Parathyroid adenoma (tissue), 2 donors: ENCODE measurements at regions not wholly inside any gene's neighbourhood (a gene's known extent, or its start where the extent isn't known, plus 50 kb on each side); places are given as distances from the start of the nearest gene placed in this dataset.

ENCODE experiments used
- H2AFZ ChIP-seq: fragments of 300-600 bp; sonication (generic); one replicate; pipeline ENCODE4 v1.7.0; 2017; ENCODE audit warnings: antibody characterized with exemption, mild to moderate bottlenecking
- H3K27ac ChIP-seq: fragments of 300-600 bp; sonication (generic); one replicate; pipeline ENCODE4 v1.7.0; 2017
- H3K27me3 ChIP-seq: fragments of 300-600 bp; sonication (generic); one replicate; pipeline ENCODE4 v1.7.0; 2017; ENCODE audit warnings: low read length; ENCODE audit not compliant: control insufficient read depth, insufficient read depth
- H3K36me3 ChIP-seq: fragments of 300-600 bp; sonication (generic); one replicate; pipeline ENCODE4 v1.7.0; 2017; ENCODE audit warnings: low read length; ENCODE audit not compliant: control insufficient read depth, insufficient read depth
- H3K4me1 ChIP-seq: fragments of 300-600 bp; sonication (generic); one replicate; pipeline ENCODE4 v1.7.0; 2017; ENCODE audit warnings: control low read depth
- H3K4me2 ChIP-seq: fragments of 300-600 bp; sonication (generic); one replicate; pipeline ENCODE4 v1.7.0; 2017; ENCODE audit warnings: low read length
- H3K4me3 ChIP-seq: fragments of 300-600 bp; sonication (generic); one replicate; pipeline ENCODE4 v1.7.0; 2017; ENCODE audit warnings: low read depth, low read length
- H3K79me2 ChIP-seq: fragments of 300-600 bp; sonication (generic); one replicate; pipeline ENCODE4 v1.7.0; 2017; ENCODE audit warnings: control low read depth
- H3K9ac ChIP-seq: fragments of 300-600 bp; sonication (generic); one replicate; pipeline ENCODE4 v1.7.0; 2017; ENCODE audit warnings: mild to moderate bottlenecking
- H3K9me3 ChIP-seq: fragments of 300-600 bp; sonication (generic); one replicate; pipeline ENCODE4 v1.7.0; 2017; ENCODE audit warnings: low read length; ENCODE audit not compliant: control insufficient read depth
- CTCF ChIP-seq: fragments of 300-600 bp; sonication (generic); IDR thresholded peaks from one replicate; pipeline ENCODE4 v1.7.0; 2017; ENCODE audit warnings: antibody characterized with exemption, mild to moderate bottlenecking
- donor health status: primary hyperparathyroidism.

- H3K36me3 ChIP-seq: no peaks in the 10 kb centered on the region
- H3K27ac ChIP-seq: no peak overlapping the region
- H3K79me2 ChIP-seq: no peaks in the 10 kb centered on the region
- H3K4me3 ChIP-seq: no peak overlapping the region
- H3K27me3 ChIP-seq: no peaks in the 10 kb centered on the region
- no peaks in the 10 kb centered on the region for H3K9me3 ChIP-seq
- H3K4me1 ChIP-seq: no peaks in the 10 kb centered on the region
- no peak overlapping the region for H2AFZ ChIP-seq
- no peak overlapping the region for H3K9ac ChIP-seq
- no peak overlapping the region for H3K4me2 ChIP-seq
- TF ChIP-seq CTCF: no peak
Observed at GRCh38 chr4:25585901-25586523, 69.6 kb upstream of the SLC34A2 start.

GRCh38 chr4:25588206-25588605 lies 67.4 kb upstream of the SLC34A2 start:
- Histone ChIP-seq H3K4me3 (no peak overlapping the region), H3K36me3 (no peaks in the 10 kb centered on the region), H3K4me1 (no peaks in the 10 kb centered on the region), H3K27me3 (no peaks in the 10 kb centered on the region), H3K4me2 (no peak overlapping the region), H3K9me3 (no peaks in the 10 kb centered on the region), H3K79me2 (no peaks in the 10 kb centered on the region), H3K27ac (no peak overlapping the region), H3K9ac (no peak overlapping the region), H2AFZ (no peak overlapping the region)
- no peak for TF ChIP-seq CTCF

- H3K9me3 ChIP-seq: no peaks in the 10 kb centered on the region
- H3K27ac ChIP-seq: no peak overlapping the region
- H3K4me1 ChIP-seq: no peaks in the 10 kb centered on the region
- H2AFZ ChIP-seq: no peak overlapping the region
- TF ChIP-seq CTCF: no peak
- no peak overlapping the region for H3K4me3 ChIP-seq
- H3K36me3 ChIP-seq: no peaks in the 10 kb centered on the region
- no peaks in the 10 kb centered on the region for H3K79me2 ChIP-seq
- H3K4me2 ChIP-seq: no peak overlapping the region
- H3K27me3 ChIP-seq: no peaks in the 10 kb centered on the region
- no peak overlapping the region for H3K9ac ChIP-seq
Observed at GRCh38 chr4:25590171-25590570, 65.5 kb upstream of the SLC34A2 start.

- TF ChIP-seq CTCF: no peak
Observed at GRCh38 chr4:25592736-25593135, 62.9 kb upstream of the SLC34A2 start.

More at GRCh38 chr4:25592736-25593135, 62.9 kb upstream of the SLC34A2 start:
- H3K27me3 ChIP-seq: no peaks in the 10 kb centered on the region
- H3K4me2 ChIP-seq: no peak overlapping the region
- no peak overlapping the region for H3K9ac ChIP-seq
- no peaks in the 10 kb centered on the region for H3K79me2 ChIP-seq
- H3K9me3 ChIP-seq: no peaks in the 10 kb centered on the region
- no peaks in the 10 kb centered on the region for H3K36me3 ChIP-seq
- no peak overlapping the region for H3K27ac ChIP-seq
- no peak overlapping the region for H3K4me3 ChIP-seq
- no peaks in the 10 kb centered on the region for H3K4me1 ChIP-seq
- no peak overlapping the region for H2AFZ ChIP-seq
